ENCODE measurements at regions not wholly inside any gene's neighbourhood (a gene's known extent, or its start where the extent isn't known, plus 50 kb on each side); places are given as distances from the start of the nearest gene placed in this dataset.

GRCh38 chr11:80486678-80487077 is 1045.8 kb upstream of the TENM4 start:
- no peak for TF ChIP-seq GLIS3 (CRISPR knock-in tag; IDR thresholded peaks at IDR 0.05)
- no peak for TF ChIP-seq ZNF565 (CRISPR knock-in tag; conservative IDR thresholded peaks at IDR 0.05; ENCODE audit: low read depth)
- TF ChIP-seq ISL1 (CRISPR knock-in tag; IDR thresholded peaks at IDR 0.05) = no peak
- no peak for ATAC-seq

- no peak for ATAC-seq
- TF ChIP-seq GLIS3 (CRISPR knock-in tag; IDR thresholded peaks at IDR 0.05) = no peak
- TF ChIP-seq PATZ1 (CRISPR knock-in tag; IDR thresholded peaks at IDR 0.05; ENCODE audit: borderline replicate concordance) = no peak
- TF ChIP-seq CSRNP3 (CRISPR knock-in tag; IDR thresholded peaks at IDR 0.05) = no peak
- TF ChIP-seq CREB5 (CRISPR knock-in tag; IDR thresholded peaks at IDR 0.05; ENCODE audit: low read depth) = no peak
- TF ChIP-seq SNAI2 (CRISPR knock-in tag; IDR thresholded peaks at IDR 0.05) = no peak
- no peak for TF ChIP-seq TOX (CRISPR knock-in tag; IDR thresholded peaks at IDR 0.05; ENCODE audit: borderline replicate concordance)
- TF ChIP-seq TCF4 (CRISPR knock-in tag; IDR thresholded peaks at IDR 0.05; ENCODE audit: borderline replicate concordance) = no peak
- no peak for TF ChIP-seq ISL1 (CRISPR knock-in tag; IDR thresholded peaks at IDR 0.05)
- TF ChIP-seq PPARA (CRISPR knock-in tag; IDR thresholded peaks at IDR 0.05; ENCODE audit: borderline replicate concordance) = no peak
- no peak for TF ChIP-seq RARB (CRISPR knock-in tag; IDR thresholded peaks at IDR 0.05)
- no peak for TF ChIP-seq ZFP30 (CRISPR knock-in tag; IDR thresholded peaks at IDR 0.05)
These were observed 1036.3 kb upstream of the TENM4 start for GRCh38 chr11:80477178-80477577.

GRCh38 chr11:80473562-80473961 is 1032.7 kb upstream of the TENM4 start:
- no peak for TF ChIP-seq ZFP30 (CRISPR knock-in tag; IDR thresholded peaks at IDR 0.05)
- TF ChIP-seq CSRNP3 (CRISPR knock-in tag; IDR thresholded peaks at IDR 0.05) = no peak
- no peak for TF ChIP-seq TOX (CRISPR knock-in tag; IDR thresholded peaks at IDR 0.05; ENCODE audit: borderline replicate concordance)
- TF ChIP-seq OSR1 (CRISPR knock-in tag; IDR thresholded peaks at IDR 0.05) = no peak
- TF ChIP-seq ISL1 (CRISPR knock-in tag; IDR thresholded peaks at IDR 0.05) = no peak
- no peak for ATAC-seq

GRCh38 chr11:80469871-80470270 is 1029.0 kb upstream of the TENM4 start:
- no peak for TF ChIP-seq POU6F1 (CRISPR knock-in tag; IDR thresholded peaks at IDR 0.05; ENCODE audit: borderline replicate concordance, low read depth)
- no peak for TF ChIP-seq CREB5 (CRISPR knock-in tag; IDR thresholded peaks at IDR 0.05; ENCODE audit: low read depth)
- TF ChIP-seq TOX (CRISPR knock-in tag; IDR thresholded peaks at IDR 0.05; ENCODE audit: borderline replicate concordance) = no peak
- TF ChIP-seq RARB (CRISPR knock-in tag; IDR thresholded peaks at IDR 0.05) = no peak
- no peak for TF ChIP-seq PATZ1 (CRISPR knock-in tag; IDR thresholded peaks at IDR 0.05; ENCODE audit: borderline replicate concordance)
- TF ChIP-seq TCF4 (CRISPR knock-in tag; IDR thresholded peaks at IDR 0.05; ENCODE audit: borderline replicate concordance) = no peak
- TF ChIP-seq ARNTL (CRISPR knock-in tag; IDR thresholded peaks at IDR 0.05; ENCODE audit: borderline replicate concordance, low read depth) = no peak
- no peak for TF ChIP-seq ZNF565 (CRISPR knock-in tag; conservative IDR thresholded peaks at IDR 0.05; ENCODE audit: low read depth)
- TF ChIP-seq SNAI2 (CRISPR knock-in tag; IDR thresholded peaks at IDR 0.05) = no peak
- ATAC-seq = no peak

Measured in SK-N-SH treated with all-trans-retinoic acid at 6 μM for 48 hours (cell line).